DMS153 (cell line): ENCODE measurements at regions not wholly inside any gene's neighbourhood (a gene's known extent, or its start where the extent isn't known, plus 50 kb on each side); places are given as distances from the start of the nearest gene placed in this dataset.
"Not testable (repeated sequence)": the region's sequence is repeated elsewhere in the genome, so short reads cannot be mapped to it uniquely, and the experiment has no call there.

Experiments
- DNase-seq: peaks from one replicate; lab custom pipeline; 2025; lab: John Stamatoyannopoulos, UW

DNA sequence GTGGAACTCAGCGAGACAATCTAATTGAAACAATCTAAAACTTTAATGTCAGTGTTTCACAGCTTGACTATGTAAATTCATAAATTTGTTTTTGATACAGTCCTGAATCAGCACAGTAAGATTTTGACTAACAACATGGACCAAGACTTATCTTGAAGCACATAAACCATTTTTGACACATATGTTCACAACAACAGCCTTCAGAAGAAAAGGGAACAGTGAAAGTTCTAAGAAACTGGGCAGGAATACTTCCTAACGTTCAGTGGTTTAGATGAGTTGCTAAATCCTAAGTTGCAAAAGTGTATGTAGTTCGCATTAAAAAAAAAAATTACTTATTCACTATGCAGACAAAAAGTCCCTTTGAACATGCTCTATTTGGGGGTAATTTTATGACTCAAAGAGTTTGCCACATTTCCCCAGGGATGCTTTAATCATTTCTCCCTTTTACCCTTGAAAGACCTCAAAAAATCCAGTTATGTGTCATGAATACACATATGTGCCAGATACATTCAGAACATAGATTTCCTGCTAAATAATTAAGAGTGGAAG lies 120.2 kb downstream of the MRPL39 start:
- DNase-seq = no peak

DNA sequence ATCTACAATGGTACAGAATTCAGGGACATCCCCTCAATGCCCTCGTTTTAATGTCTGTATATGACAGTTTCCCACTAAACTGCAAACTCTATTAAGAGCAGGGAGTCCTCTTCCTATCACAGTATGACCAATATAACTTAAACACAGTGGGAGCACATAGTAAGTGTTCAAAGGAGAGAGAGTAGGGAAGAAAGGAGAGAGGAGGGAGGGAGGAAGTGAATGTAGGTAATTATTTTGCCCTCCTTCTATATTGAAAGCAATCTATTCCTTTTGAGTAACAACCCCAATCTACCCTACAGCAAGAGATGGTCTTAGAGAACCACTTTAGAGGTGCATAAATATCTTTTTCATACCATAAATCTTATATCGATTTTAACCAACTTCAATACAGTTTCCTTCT lies 121.4 kb downstream of the MRPL39 start:
- DNase-seq = no peak

DNA sequence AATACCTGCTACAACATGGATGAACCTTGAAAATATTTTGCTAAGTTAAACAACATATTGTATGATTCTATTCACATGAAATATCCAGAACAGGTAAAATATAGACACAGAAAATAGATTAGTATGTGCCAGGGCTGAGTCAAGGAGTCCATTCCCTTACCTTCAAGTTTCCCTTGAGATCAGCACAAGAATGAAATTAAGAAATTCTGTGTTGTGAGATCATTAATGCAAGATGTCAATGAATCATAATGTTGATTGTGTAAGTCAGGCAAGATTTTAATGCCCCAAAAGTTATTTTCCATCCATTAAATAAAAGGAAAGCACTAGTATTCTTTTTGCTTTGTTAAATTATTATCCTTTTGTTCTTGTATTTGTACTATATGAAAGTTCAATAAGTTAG lies 139.4 kb downstream of the MRPL39 start:
- DNase-seq = no peak

DNA sequence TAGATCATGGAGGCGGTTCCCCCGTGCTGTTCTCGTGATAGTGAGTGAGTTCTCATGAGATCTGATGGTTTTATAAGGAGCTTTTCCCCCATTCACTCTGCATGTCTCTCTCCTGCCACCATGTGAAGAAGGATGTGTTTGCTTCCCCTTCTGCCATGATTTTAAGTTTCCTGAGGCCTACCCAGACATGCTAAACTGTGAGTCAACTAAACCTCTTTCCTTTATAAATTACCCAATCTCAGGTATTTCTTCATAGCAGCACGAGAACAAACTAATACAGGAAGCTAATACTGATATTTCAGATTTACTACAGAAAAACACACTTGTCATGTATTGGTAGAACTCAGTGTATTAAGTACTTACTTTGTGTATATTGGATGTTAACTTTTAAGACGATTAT lies 140.2 kb downstream of the MRPL39 start:
- not testable (repeated sequence) for DNase-seq

DNA sequence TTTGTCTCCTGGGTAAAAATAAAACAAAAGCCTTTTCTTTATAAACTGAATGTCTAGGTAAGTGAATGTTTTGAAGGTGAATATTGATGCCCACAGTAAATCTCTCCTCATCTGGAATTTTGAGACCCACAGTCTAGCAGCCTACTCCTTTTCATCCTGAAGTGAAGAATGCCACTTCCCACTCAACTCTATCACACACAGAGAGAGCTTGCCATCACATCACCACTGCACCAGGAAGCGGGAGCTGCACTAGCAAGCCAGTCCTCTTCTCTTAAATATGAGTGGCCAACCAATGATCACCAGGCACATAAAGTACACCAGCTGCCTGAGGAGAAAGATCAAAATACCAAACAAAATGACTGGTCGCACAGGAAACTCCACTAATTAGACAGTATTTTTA lies 140.8 kb downstream of the MRPL39 start:
- no peak for DNase-seq

DNA sequence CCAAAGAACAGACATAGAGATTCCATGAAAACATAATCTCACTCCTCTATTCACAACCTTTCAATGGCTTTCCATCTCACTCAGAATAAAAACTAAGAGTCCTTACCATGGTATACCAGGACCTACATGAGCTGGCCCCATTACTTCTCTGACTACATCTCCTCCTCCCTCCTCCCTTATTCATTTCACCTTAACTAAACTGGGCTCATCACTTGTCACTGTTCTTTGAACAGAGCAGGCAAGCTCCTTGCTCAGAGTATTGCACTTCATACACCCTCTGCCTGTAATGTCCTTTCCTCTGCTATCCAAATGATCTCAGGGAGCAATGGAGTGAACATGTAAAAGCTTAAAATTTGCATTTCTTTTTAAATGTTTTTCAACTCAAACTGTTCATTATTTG lies 142.0 kb downstream of the MRPL39 start:
- DNase-seq = no peak

DNA sequence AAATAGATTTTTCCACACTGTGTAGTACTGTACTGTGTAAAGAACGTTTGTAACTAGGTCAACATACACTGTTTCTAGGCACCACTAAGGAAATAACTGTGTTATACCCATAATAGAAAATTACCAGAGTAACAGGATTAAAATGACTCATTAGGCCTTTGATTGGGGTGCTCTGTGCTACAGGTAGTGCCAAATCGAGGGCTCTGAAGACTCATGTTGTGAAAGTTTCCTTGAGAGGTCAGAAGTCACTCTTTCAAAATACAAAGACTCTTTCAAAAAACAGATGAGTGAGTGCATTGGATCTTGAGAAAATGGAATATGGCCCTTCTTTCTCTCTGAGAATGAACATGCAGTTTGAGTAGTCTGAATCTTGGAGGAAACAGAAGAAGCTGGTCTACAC lies 143.0 kb downstream of the MRPL39 start:
- no peak for DNase-seq

DNA sequence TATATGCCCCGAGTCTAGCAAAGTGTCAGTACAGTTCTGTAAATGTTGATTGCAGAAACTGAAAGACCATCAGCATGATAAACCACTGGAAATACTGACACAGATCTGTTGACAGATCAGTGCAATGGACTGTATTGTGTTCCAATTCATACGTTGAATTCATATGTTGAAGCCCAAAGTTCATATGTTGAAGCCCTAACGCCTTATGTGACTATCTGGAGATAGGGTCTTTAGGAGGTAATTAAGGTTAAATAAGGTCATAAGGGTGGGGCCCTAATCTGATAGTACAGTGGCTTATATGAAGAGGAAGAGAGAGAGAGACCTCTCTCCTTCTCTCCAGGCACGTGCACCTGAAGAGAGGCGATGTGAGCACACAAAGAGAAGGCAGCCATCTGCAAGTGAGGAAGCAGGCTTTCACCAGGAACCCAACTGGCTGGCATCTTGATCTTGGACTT lies 144.7 kb downstream of the MRPL39 start:
- DNase-seq = no peak

DNA sequence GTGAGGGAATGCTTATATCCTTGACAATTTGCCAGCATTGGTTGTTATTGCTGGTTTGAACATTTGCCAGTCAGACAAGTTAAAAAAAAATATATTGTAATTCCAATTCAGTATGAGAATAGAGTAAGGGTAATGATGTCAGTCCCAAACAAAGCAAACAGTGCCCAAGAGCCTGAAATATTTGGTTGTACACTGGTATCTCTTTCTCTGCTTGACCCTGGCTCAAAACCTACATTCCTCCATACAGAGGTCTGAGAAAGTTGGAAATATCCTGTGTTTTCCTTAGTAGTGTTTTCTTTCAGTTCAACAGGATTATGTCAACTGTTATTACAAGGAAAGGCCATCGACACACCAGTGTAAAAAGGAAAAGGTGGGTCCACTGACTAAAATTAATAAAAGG lies 145.6 kb downstream of the MRPL39 start:
- DNase-seq = no peak

DNA sequence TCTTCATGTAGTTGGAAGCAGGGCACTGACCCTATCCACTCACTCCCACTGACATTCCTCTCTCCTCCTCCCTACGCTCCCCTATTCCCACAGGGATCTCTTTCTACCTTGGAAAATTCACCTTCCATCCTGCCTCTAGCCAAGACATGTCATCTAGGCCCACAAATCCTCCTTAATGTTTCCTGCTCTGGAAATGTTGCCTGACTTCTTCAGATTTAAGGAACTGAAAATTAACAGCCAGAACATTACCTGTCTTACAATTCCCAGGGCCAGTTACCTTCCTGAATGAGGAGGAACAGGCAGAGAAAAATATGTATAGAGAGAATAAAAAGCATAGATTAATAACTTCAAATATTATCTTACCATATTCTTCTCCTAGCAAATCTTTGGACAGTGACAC lies 147.3 kb downstream of the MRPL39 start:
- DNase-seq = no peak

DNA sequence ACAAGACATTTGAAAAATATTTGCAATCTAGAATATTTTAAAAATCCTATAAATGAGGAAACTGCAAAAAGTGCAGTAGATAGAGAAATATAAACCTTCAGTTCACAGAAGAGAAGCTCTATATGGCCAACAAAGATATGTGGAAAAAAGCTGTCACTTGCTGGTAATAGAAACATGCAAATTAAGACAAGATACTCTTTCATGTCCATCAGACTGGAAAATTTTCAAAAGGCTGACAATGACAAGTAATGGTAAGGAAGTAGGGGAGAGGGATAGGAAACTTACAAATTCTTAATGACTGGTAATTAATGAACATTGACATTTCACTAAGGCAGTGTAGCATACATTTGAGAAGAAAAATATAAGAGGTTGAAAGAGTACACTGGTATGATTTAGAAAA lies 147.9 kb downstream of the MRPL39 start:
- no peak for DNase-seq

DNA sequence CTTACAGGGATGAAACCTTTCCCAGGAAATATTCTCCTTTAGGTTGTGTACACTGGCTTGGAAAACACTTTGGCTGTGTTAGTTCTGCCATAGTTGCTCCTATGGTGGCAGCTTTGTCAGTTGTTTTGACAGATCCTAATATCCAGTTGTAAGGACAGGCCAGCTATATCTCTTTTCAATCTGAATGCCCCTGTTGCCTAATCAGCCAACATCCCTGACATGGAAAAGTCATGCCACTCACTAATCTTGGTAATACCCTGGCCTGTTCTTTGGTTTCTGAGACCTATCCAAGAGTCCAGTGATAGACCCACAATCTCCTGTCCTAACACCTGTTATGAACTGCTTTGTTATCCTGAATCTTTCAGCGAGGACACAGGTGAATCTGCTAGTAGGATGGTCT lies 148.8 kb downstream of the MRPL39 start:
- no peak for DNase-seq

DNA sequence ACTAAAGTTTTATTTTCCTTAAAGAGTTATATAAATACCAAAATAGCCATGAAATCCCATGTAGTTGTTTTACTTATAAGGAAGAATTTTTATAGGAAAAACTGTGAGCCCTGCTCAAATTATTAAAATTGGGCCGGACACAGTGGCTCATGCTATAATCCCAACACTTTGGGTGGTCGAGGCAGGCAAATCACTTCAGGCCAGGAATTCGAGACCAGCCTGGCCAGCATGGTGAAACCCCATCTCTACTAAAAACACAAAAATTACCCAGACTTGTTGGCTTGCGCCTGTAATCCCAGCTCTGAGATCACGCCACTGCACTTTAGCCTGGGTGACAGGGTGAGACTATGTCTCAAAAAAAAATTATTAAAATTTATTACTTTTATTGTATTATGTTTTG lies 149.3 kb downstream of the MRPL39 start:
- DNase-seq = no peak

DNA sequence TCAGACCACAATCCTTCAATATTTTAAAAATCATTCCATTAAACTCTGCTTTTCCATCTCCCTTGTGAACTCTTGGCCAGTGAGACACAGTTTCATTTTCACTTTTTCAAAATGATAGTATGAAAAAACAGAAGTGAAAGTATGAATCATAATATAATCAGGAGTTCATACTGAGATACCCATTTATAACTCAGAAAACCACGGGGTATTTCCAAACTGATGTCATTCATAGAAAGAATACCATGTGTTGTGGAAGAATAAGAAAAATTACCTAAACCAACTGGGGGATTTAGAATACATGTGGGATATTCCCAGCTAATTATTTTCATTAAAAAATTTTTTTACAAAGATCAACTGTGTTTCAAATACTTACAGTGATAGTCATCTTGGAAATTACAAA lies 149.9 kb downstream of the MRPL39 start:
- no peak for DNase-seq

DNA sequence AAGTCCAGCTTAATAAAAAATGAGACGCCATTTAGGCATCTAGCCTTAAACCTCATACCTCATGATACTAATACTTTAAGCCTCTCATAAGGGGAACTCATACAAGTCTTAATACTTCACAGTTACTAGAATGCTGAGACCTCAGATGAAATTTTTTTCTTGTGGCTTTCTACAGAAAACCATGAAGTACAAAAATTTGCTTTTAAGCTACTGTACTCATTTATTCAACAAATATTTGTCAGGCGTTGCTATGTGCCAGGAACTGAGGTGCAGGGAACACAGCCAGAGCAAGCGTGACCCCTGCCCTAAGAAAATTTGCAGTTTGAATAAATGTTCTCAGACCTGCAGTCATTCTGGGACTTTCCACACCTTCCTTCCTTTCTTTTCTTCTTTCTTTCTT lies 150.6 kb downstream of the MRPL39 start:
- no peak for DNase-seq

DNA sequence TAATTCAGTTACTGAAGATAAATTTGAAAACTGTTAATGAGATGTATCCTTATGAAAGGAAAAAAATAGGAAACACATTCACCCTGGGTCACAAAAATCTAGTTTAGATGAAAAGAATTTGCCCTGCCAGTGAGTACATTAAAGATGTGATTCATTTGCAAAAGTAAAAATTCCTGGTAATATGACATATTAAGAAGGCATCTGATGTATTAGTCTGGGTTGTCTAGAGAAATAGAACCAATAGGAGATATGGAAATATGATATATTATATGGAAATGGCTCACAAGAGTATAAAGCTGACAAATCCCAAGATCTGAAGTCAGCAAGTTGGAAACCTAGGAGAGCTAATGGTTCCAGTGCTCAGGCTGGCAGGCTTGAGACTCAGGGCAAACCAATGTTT lies 153.8 kb downstream of the MRPL39 start:
- DNase-seq = no peak

DNA sequence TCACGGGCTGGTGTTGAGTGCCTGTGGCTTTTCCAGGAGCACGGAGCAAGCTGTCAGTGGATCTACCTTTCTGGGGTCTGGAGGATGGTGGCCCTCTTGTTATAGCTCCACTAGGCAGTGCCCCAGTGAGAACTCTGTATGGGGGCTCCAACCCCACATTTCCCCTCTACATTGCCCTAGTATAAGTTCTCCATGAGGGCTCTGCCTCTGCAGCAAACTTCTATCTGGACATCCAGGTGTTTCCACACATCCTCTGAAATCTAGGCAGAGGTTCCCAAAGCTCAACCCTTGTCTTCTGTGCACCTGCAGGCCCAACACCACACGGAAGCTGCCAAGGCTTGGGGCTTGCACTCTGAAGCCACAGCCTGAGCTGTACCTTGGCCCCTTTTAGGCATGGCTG lies 157.3 kb downstream of the MRPL39 start:
- no peak for DNase-seq

DNA sequence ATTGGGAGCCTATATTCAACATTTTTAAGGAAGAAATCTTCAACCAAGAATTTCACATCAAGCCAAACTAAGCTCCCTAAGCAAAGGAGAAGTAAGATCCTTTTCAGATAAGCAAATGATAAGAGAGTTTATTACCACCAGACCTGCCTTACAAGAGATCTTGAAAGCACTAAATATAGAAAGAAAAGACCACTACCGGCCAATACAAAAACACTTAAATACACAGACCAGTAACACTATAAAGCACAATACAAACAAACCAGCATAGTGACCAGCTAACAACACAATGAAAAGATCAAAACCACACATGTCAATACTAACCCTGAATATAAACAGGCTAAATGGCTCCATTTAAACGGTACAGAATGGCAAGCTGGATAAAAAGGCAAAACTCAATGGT lies 165.4 kb downstream of the MRPL39 start:
- peak; percentile 53 for DNase-seq

DNA sequence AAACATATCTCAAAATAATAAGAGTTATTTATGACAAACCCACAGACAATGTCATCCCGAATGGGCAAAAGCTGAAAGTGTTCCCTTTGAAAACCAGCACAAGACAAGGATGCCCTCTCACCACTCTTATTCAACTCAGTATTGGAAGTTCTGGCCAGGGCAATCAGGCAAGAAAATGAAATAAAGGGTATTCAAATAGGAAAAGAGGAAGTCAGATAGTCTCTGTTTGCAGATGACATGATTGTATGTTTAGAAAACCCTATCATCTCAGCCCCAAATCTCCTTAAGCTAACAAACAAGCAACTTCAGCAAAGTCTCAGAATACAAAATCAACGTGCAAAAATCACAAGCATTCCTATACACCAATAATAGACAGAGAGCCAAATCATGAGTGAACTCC lies 169.8 kb downstream of the MRPL39 start:
- DNase-seq = not testable (repeated sequence)

DNA sequence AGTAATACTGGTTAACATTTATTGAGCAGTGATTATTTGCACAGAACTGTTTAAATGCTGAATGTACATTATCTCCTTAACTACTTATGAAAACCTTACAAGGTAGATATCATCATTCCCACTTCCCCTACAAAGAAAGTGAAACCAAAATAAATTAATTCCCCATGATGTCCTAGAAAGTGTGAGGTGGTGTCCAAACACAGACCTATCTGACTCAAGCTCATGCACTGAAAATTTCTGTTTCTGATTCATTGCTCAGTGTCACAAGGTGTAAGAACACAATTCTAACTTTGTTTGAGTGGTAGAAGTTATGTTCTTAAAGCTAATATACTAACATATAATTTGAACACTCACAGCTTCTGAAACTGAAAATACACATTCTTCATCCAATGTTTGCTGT lies 178.7 kb downstream of the MRPL39 start:
- no peak for DNase-seq

DNA sequence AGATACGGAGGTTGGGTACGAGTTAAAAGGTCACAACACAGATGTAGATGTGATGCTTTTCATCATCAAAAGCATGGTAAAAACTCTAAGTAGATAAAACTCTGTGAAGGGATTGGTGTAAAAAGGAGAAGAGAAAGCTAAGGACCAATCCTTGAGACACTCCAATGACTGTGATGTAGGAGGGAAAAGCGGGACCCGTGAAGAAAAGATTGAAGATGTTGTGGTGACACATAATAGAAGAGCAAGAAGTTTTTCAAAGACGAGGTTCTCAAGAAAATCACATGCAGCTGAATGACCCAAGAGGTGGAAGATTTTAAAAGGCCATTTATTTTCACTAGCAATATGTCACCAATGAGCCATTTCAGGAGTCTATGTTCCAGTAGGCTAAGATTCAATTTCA lies 179.5 kb downstream of the MRPL39 start:
- no peak for DNase-seq

DNA sequence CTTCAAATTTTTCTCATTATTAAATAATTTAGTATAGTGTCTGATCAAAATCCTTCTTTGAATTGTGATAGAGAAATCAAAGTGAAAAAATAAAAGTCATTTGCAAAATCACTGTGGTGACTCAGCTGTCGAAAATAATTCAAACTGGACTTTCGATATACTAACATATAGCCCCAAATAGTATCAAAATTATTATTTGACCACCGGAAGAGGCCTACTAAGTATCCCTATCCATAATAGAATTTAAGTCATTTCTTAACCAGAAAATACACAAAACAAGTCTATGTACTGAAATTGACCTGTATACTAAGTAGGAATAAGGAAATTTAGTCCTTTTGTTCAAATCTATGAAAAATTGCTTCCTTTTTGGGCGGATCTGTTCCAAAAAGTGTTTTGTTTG lies 180.7 kb downstream of the MRPL39 start:
- DNase-seq = no peak

DNA sequence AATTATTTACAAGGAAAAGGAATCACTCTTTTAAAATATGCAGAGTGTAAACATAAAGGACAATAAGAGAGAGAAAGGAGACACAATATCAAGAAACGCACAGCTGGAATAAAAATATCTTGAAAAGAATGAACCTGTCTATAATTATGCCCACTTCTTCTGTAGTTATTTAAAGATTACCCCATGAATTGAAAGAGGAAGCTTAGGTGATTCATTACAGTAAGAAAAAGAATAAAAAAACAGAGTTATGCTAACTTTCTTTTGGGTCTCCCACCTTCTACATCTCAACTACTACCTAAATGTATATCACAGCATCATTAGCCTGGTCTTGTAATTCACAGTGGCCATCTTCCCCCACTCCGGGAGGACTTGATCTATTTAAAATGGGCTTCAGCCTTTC lies 182.1 kb downstream of the MRPL39 start:
- DNase-seq = no peak

DNA sequence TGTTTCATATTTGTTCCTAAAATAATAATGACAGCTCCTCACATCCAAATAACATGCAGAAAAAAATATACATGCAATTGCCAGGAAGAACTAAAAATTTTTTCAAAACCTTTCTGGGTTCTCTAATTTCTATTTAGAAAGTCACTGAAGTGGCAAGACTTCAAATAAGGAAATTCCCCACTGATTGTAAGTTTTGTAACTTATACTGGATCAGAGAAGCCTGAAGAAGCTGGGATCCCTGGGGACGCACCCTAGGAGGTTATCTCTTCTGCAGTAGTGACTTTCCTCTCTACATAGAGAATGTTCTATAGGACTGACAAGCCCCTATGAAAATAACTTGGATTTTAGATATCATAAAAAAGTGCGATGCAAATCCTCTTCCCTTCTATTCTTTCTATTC lies 182.6 kb downstream of the MRPL39 start:
- DNase-seq = no peak

DNA sequence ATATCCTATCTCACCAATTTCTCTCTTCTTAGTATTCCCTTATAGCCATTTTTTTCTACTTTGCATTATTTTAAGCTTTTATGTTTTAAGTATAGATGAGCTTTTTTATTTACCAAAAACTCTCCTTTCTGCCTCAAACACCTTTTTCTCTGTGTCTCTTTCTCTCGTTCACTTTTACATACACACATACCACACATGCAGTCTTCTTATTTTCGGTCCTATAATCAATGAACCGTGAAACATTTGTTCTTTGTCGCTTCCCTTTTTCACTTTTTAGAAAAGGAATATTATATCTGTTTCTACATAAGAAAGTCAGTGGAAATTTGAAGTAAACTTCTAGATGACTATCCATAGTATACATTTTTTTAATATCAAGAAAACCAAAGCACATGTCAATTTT lies 183.2 kb downstream of the MRPL39 start:
- DNase-seq = no peak
